Umbilical cord (tissue), 1 donor: ENCODE measurements at regions not wholly inside any gene's neighbourhood (a gene's known extent, or its start where the extent isn't known, plus 50 kb on each side); places are given as distances from the start of the nearest gene placed in this dataset.
"Not testable (repeated sequence)": the region's sequence is repeated elsewhere in the genome, so short reads cannot be mapped to it uniquely, and the experiment has no call there.

ENCODE experiments used
- DNase-seq: peaks from one replicate; pipeline ENCODE4 v3.0.0-alpha.2; 2015; ENCODE audit warnings: low spot score

GRCh38 chr9:26240020-26240419 is 561.8 kb upstream of the TUSC1 start:
- no peak for DNase-seq

GRCh38 chr9:26237256-26237655 is 559.0 kb upstream of the TUSC1 start:
- no peak for DNase-seq

- DNase-seq, result no peak
Observed at GRCh38 chr9:26234865-26235264, 556.6 kb upstream of the TUSC1 start.

GRCh38 chr9:26231391-26231790 is 553.1 kb upstream of the TUSC1 start:
- DNase-seq, result no peak

GRCh38 chr9:26229324-26230054 is 551.2 kb upstream of the TUSC1 start:
- no peak for DNase-seq

- DNase-seq, result no peak
Observed at GRCh38 chr9:26228273-26228672, 550.0 kb upstream of the TUSC1 start.

GRCh38 chr9:26221290-26221689 is 543.0 kb upstream of the TUSC1 start:
- DNase-seq, result no peak

GRCh38 chr9:26220367-26220766 is 542.1 kb upstream of the TUSC1 start:
- no peak for DNase-seq

GRCh38 chr9:26219961-26220360 is 541.7 kb upstream of the TUSC1 start:
- no peak for DNase-seq

GRCh38 chr9:26216702-26217101 is 538.5 kb upstream of the TUSC1 start:
- DNase-seq, result no peak

GRCh38 chr9:26214713-26215444 is 536.6 kb upstream of the TUSC1 start:
- not testable (repeated sequence) for DNase-seq

- DNase-seq, result peak; percentile 36
Observed at GRCh38 chr9:26210338-26210851, 532.2 kb upstream of the TUSC1 start.

- no peak for DNase-seq
Observed at GRCh38 chr9:26205261-26205660, 527.0 kb upstream of the TUSC1 start.

- DNase-seq, result no peak
Observed at GRCh38 chr9:26193237-26193636, 515.0 kb upstream of the TUSC1 start.

- no peak for DNase-seq
Observed at GRCh38 chr9:26191711-26192110, 513.5 kb upstream of the TUSC1 start.

GRCh38 chr9:26181836-26182235 is 503.6 kb upstream of the TUSC1 start:
- DNase-seq, result no peak

GRCh38 chr9:26176628-26177027 is 498.4 kb upstream of the TUSC1 start:
- no peak for DNase-seq

- DNase-seq, result no peak
Observed at GRCh38 chr9:26175264-26175663, 497.0 kb upstream of the TUSC1 start.

GRCh38 chr9:26172301-26172700 is 494.1 kb upstream of the TUSC1 start:
- DNase-seq, result no peak

- no peak for DNase-seq
Observed at GRCh38 chr9:26171691-26172090, 493.4 kb upstream of the TUSC1 start.

- DNase-seq, result no peak
Observed at GRCh38 chr9:26170190-26170589, 491.9 kb upstream of the TUSC1 start.

- DNase-seq, result no peak
Observed at GRCh38 chr9:26169708-26170107, 491.5 kb upstream of the TUSC1 start.

GRCh38 chr9:26166537-26166936 is 488.3 kb upstream of the TUSC1 start:
- DNase-seq, result no peak
